Left ventricle myocardium inferior (tissue), 1 donor: ENCODE measurements at regions not wholly inside any gene's neighbourhood (a gene's known extent, or its start where the extent isn't known, plus 50 kb on each side); places are given as distances from the start of the nearest gene placed in this dataset.

Experiments
- DNase-seq: peaks from one replicate; pipeline ENCODE4 v3.0.0-alpha.2; 2020
- H3K27ac ChIP-seq: fragments of 200-600 bp; replicated peaks from 2 replicates; pipeline ENCODE4 v1.8.0; 2021
- H3K27me3 ChIP-seq: fragments of 200-600 bp; 2 replicates; pipeline ENCODE4 v1.8.0; 2021; ENCODE audit warnings: low read depth
- H3K36me3 ChIP-seq: fragments of 200-600 bp; 2 replicates; pipeline ENCODE4 v1.8.0; 2021
- H3K4me1 ChIP-seq: fragments of 200-600 bp; 2 replicates; pipeline ENCODE4 v1.8.0; 2021
- H3K4me3 ChIP-seq: fragments of 200-600 bp; 2 replicates; pipeline ENCODE4 v1.8.0; 2021; ENCODE audit warnings: mild to moderate bottlenecking, moderate library complexity
- H3K9me3 ChIP-seq: fragments of 200-600 bp; replicated peaks from 2 replicates; pipeline ENCODE4 v1.8.0; 2021
- CTCF ChIP-seq: fragments of 200-600 bp; IDR thresholded peaks from 2 replicates; pipeline ENCODE4 v1.8.0; 2021; ENCODE audit warnings: antibody characterized with exemption, mild to moderate bottlenecking, borderline replicate concordance
- intact Hi-C: fragments of 100-400 bp; cut with micrococcal nuclease; formaldehyde crosslinking; loops from one replicate; pipeline ENCODE4 v1.11.0; 2022
- donor health status: DM: no; HTN: yes; CAD: no; lungs with severe emphysema.

- TF ChIP-seq CTCF = no peak
- no peak for DNase-seq
- Histone ChIP-seq H3K27me3 (no peaks in the 10 kb centered on the region), H3K9me3 (peaks cover 13% of the 10 kb centered on the region), H3K27ac (no peak overlapping the region), H3K36me3 (no peaks in the 10 kb centered on the region), H3K4me1 (no peaks in the 10 kb centered on the region), H3K4me3 (no peak overlapping the region)
- intact Hi-C loops = no loop called here
Observed at GRCh38 chr14:61972711-61973110, 210.5 kb downstream of the SNAPC1 start.

DNA sequence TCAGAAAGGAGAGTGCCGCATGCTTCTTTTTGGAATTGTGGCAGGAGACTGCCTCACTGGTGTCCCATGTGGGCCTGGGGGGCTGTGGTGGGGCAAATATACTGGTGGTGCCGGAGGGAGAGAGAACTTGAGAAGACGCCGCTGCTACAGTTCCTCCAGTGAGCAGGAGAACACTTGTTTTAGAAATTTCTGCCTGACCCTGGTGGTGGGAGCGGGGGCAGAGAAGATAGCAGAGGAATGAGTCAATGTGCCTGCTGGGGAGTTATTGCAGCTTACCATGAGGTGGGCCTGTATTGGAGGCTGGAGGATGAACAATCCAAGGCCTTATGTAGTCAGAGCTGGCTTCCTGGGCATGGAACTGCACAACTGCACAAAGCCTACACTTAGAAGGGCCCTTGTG is 211.8 kb downstream of the SNAPC1 start:
- H3K4me3 ChIP-seq = no peak overlapping the region
- intact Hi-C loops = no loop called here
- TF ChIP-seq CTCF = no peak
- H3K27me3 ChIP-seq = no peaks in the 10 kb centered on the region
- no peak for DNase-seq
- no peak overlapping the region for H3K27ac ChIP-seq
- H3K4me1 ChIP-seq = no peaks in the 10 kb centered on the region
- H3K36me3 ChIP-seq = no peaks in the 10 kb centered on the region
- peaks cover 13% of the 10 kb centered on the region for H3K9me3 ChIP-seq

DNA sequence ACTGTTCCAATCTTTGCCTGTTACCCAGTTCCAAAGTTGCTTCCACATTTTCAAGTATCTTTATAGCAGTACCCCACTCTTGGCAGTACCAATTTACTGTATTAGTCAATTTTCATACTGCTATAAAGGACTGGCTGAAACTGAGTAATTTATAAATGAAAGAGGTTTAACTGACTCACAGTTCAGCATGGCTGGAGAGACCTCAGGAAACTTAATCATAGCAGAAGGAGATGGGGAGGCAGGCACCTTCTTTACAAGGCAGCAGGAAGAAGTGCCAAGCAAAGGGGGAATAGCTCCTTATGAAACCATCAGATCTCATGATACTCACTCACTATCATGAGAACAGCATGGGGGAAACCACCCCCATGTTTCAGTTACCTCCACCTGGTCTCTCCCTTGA is 215.0 kb downstream of the SNAPC1 start:
- no peak for TF ChIP-seq CTCF
- Histone ChIP-seq H3K9me3 (peaks cover 13% of the 10 kb centered on the region), H3K27ac (no peak overlapping the region), H3K4me1 (no peaks in the 10 kb centered on the region), H3K36me3 (no peaks in the 10 kb centered on the region), H3K27me3 (no peaks in the 10 kb centered on the region), H3K4me3 (no peak overlapping the region)
- no peak for DNase-seq
- intact Hi-C loops = no loop called here

DNA sequence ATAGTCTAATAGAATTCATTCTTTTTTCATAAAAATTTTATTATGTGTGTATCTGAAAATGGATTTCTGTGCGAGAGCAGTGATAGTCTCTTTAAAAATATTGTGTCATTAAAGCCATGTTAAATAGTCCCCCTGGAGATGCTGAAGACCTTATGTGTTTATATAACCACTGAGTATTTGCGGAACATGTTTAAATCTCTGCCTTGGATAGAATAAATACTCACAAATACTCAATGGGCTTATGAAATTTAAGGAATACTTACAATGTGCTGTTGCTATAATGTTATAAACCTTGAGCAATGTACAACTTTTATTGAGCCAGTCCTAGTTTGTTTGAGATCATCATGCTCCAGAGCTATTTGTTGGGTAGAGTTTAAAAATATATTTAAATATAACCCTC is 226.0 kb downstream of the SNAPC1 start:
- Histone ChIP-seq H3K4me3 (no peak overlapping the region), H3K27ac (no peak overlapping the region), H3K27me3 (no peaks in the 10 kb centered on the region), H3K4me1 (no peaks in the 10 kb centered on the region), H3K36me3 (no peaks in the 10 kb centered on the region), H3K9me3 (no peaks in the 10 kb centered on the region)
- intact Hi-C loops = no loop called here
- TF ChIP-seq CTCF = no peak
- no peak for DNase-seq

GRCh38 chr14:61992139-61992538 is 229.9 kb downstream of the SNAPC1 start:
- no peak for DNase-seq
- no peaks in the 10 kb centered on the region for H3K36me3 ChIP-seq
- H3K4me1 ChIP-seq = no peaks in the 10 kb centered on the region
- no peak for TF ChIP-seq CTCF
- H3K9me3 ChIP-seq = no peaks in the 10 kb centered on the region
- no peak overlapping the region for H3K4me3 ChIP-seq
- H3K27ac ChIP-seq = no peak overlapping the region
- intact Hi-C loops = no loop called here
- no peaks in the 10 kb centered on the region for H3K27me3 ChIP-seq

GRCh38 chr14:61992926-61993325 is 230.7 kb downstream of the SNAPC1 start:
- Histone ChIP-seq H3K9me3 (no peaks in the 10 kb centered on the region), H3K27ac (no peak overlapping the region), H3K27me3 (no peaks in the 10 kb centered on the region), H3K4me1 (no peaks in the 10 kb centered on the region), H3K36me3 (no peaks in the 10 kb centered on the region), H3K4me3 (no peak overlapping the region)
- intact Hi-C loops = no loop called here
- TF ChIP-seq CTCF = no peak
- DNase-seq = no peak
